Nephron progenitor cell (in vitro differentiated cells): ENCODE measurements at regions not wholly inside any gene's neighbourhood (a gene's known extent, or its start where the extent isn't known, plus 50 kb on each side); places are given as distances from the start of the nearest gene placed in this dataset.
"Not testable (repeated sequence)": the region's sequence is repeated elsewhere in the genome, so short reads cannot be mapped to it uniquely, and the experiment has no call there.

Experiments used
- DNase-seq: peaks from one replicate; pipeline ENCODE4 v3.0.0; 2021
- H3K27ac Mint-ChIP-seq: 2 replicates; pipeline ENCODE4 v1.8.0; 2021; ENCODE audit warnings: mild to moderate bottlenecking, moderate library complexity, mixed read lengths
- H3K27me3 Mint-ChIP-seq: 2 replicates; pipeline ENCODE4 v1.8.0; 2021; ENCODE audit warnings: mild to moderate bottlenecking, low read depth, mixed read lengths; ENCODE audit not compliant: poor library complexity
- H3K36me3 Mint-ChIP-seq: 2 replicates; pipeline ENCODE4 v1.8.0; 2021; ENCODE audit warnings: low read depth, mixed read lengths
- H3K4me1 Mint-ChIP-seq: 2 replicates; pipeline ENCODE4 v1.8.0; 2021; ENCODE audit warnings: mixed read lengths
- H3K4me3 Mint-ChIP-seq: 2 replicates; pipeline ENCODE4 v1.8.0; 2021; ENCODE audit warnings: mild to moderate bottlenecking, moderate library complexity, mixed read lengths
- H3K9me3 Mint-ChIP-seq: 2 replicates; pipeline ENCODE4 v1.8.0; 2021; ENCODE audit warnings: mild to moderate bottlenecking, moderate library complexity, mixed read lengths
- CTCF ChIP-seq: fragments of 200-600 bp; sonication (generic); IDR thresholded peaks from 2 replicates; pipeline ENCODE4 v1.5.0; 2021; ENCODE audit warnings: antibody characterized with exemption

- not testable (repeated sequence) for H3K27me3 Mint-ChIP-seq, H3K4me3 Mint-ChIP-seq, H3K36me3 Mint-ChIP-seq, H3K27ac Mint-ChIP-seq, H3K9me3 Mint-ChIP-seq, DNase-seq, H3K4me1 Mint-ChIP-seq
These were observed 175.2 kb upstream of the FAM174A start for GRCh38 chr5:100359998-100360397.

- DNase-seq, H3K27ac Mint-ChIP-seq, H3K9me3 Mint-ChIP-seq, H3K27me3 Mint-ChIP-seq, H3K4me1 Mint-ChIP-seq, H3K4me3 Mint-ChIP-seq, H3K36me3 Mint-ChIP-seq: not testable (repeated sequence)
These were observed 188.9 kb upstream of the FAM174A start for GRCh38 chr5:100346269-100346668.

GRCh38 chr5:100341485-100341884 lies 193.7 kb upstream of the FAM174A start:
- H3K4me3 Mint-ChIP-seq, DNase-seq: not testable (repeated sequence)

GRCh38 chr5:100322483-100322882 lies 212.7 kb upstream of the FAM174A start:
- no peaks in the 10 kb centered on the region for H3K36me3 Mint-ChIP-seq
- peaks cover 6% of the 10 kb centered on the region for H3K4me1 Mint-ChIP-seq
- H3K9me3 Mint-ChIP-seq, result no peaks in the 10 kb centered on the region

More at GRCh38 chr5:100341485-100341884, 193.7 kb upstream of the FAM174A start:
- not testable (repeated sequence) for H3K4me1 Mint-ChIP-seq, H3K36me3 Mint-ChIP-seq, H3K9me3 Mint-ChIP-seq, H3K27ac Mint-ChIP-seq, H3K27me3 Mint-ChIP-seq

GRCh38 chr5:100319885-100320284 lies 215.3 kb upstream of the FAM174A start:
- no peak for DNase-seq
- TF ChIP-seq CTCF, result no peak

More at GRCh38 chr5:100322483-100322882, 212.7 kb upstream of the FAM174A start:
- TF ChIP-seq CTCF, result no peak
- DNase-seq, result no peak
- no peaks in the 10 kb centered on the region for H3K27me3 Mint-ChIP-seq
- H3K4me3 Mint-ChIP-seq, result no peak overlapping the region
- H3K27ac Mint-ChIP-seq, result no peak overlapping the region

GRCh38 chr5:100313657-100314056 lies 221.5 kb upstream of the FAM174A start:
- no peaks in the 10 kb centered on the region for H3K36me3 Mint-ChIP-seq
- TF ChIP-seq CTCF, result no peak
- H3K27ac Mint-ChIP-seq, result no peak overlapping the region
- no peaks in the 10 kb centered on the region for H3K4me1 Mint-ChIP-seq
- H3K9me3 Mint-ChIP-seq, result peaks cover 28% of the 10 kb centered on the region
- DNase-seq, result no peak
- no peak overlapping the region for H3K4me3 Mint-ChIP-seq
- H3K27me3 Mint-ChIP-seq, result no peaks in the 10 kb centered on the region

More at GRCh38 chr5:100319885-100320284, 215.3 kb upstream of the FAM174A start:
- H3K9me3 Mint-ChIP-seq, result peaks cover 16% of the 10 kb centered on the region
- no peaks in the 10 kb centered on the region for H3K27me3 Mint-ChIP-seq
- no peaks in the 10 kb centered on the region for H3K36me3 Mint-ChIP-seq
- H3K4me3 Mint-ChIP-seq, result no peak overlapping the region
- no peak overlapping the region for H3K27ac Mint-ChIP-seq
- peaks cover 6% of the 10 kb centered on the region for H3K4me1 Mint-ChIP-seq

- H3K9me3 Mint-ChIP-seq, result peaks cover 27% of the 10 kb centered on the region
- TF ChIP-seq CTCF, result no peak
- H3K27me3 Mint-ChIP-seq, result no peaks in the 10 kb centered on the region
- no peaks in the 10 kb centered on the region for H3K36me3 Mint-ChIP-seq
- no peaks in the 10 kb centered on the region for H3K4me1 Mint-ChIP-seq
- no peak for DNase-seq
- no peak overlapping the region for H3K4me3 Mint-ChIP-seq
- no peak overlapping the region for H3K27ac Mint-ChIP-seq
These were observed 223.4 kb upstream of the FAM174A start for GRCh38 chr5:100311806-100312205.
